ENCODE measurements at regions not wholly inside any gene's neighbourhood (a gene's known extent, or its start where the extent isn't known, plus 50 kb on each side); places are given as distances from the start of the nearest gene placed in this dataset.

DNA sequence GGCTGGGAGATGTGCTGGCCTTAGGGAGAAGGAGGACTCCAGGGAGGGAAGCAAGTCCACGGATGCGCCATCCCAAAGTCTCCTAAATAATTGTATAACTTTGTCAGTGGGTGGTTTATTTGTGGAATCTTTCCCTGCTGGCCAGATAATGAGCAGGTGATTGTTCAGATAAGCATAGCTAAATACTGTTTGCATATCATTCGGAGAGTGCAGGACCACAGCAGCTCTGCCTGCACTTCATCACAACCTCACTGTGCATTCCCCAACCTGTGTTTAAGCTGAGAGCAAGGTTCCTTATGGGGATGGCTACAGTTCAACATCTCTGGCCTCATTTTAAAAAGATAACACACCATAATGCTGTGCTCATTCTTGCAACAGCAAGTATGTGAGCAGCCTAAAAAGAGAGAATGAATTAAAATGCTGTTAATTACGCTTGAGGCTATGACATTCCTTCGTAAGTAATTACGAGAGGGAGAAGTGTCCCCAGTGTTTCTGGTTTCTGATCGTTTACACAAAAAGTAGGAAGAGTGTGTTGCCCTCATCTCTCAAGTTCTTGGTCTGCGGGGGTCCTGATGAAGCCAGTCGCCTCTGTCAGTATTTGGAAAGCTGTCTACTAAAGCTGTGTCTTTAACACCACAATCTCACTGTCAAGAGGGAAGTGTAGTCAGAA, 272.0 kb upstream of the RORA start:
- H3K27me3 ChIP-seq (ENCODE audit: insufficient read depth, low read length, poor library complexity), result no peaks in the 10 kb centered on the region
- no peaks in the 10 kb centered on the region for H4K20me1 ChIP-seq (ENCODE audit: insufficient read depth, low read length)
- H3K27ac ChIP-seq (ENCODE audit: low read length), result no peak overlapping the region
- H3K4me1 ChIP-seq (ENCODE audit: insufficient read depth, low read length), result no peaks in the 10 kb centered on the region
- no peak overlapping the region for H3K4me3 ChIP-seq (ENCODE audit: low read depth in 1 of 2, low read length in 2 of 2)
- H3K4me2 ChIP-seq (ENCODE audit: insufficient read depth, low read length), result no peak overlapping the region
- TF ChIP-seq, protein P1, sequence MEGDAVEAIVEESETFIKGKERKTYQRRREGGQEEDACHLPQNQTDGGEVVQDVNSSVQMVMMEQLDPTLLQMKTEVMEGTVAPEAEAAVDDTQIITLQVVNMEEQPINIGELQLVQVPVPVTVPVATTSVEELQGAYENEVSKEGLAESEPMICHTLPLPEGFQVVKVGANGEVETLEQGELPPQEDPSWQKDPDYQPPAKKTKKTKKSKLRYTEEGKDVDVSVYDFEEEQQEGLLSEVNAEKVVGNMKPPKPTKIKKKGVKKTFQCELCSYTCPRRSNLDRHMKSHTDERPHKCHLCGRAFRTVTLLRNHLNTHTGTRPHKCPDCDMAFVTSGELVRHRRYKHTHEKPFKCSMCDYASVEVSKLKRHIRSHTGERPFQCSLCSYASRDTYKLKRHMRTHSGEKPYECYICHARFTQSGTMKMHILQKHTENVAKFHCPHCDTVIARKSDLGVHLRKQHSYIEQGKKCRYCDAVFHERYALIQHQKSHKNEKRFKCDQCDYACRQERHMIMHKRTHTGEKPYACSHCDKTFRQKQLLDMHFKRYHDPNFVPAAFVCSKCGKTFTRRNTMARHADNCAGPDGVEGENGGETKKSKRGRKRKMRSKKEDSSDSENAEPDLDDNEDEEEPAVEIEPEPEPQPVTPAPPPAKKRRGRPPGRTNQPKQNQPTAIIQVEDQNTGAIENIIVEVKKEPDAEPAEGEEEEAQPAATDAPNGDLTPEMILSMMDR (IDR thresholded peaks at IDR 0.05; ENCODE audit: borderline replicate concordance, extremely low read depth, low read length, poor library complexity, severe bottlenecking), result no peak
- no peak for TF ChIP-seq EZH2 (IDR thresholded peaks at IDR 0.05; ENCODE audit: borderline replicate concordance, low read depth, low read length, severe bottlenecking)
- no peak overlapping the region for H2AFZ ChIP-seq (ENCODE audit: low read depth, low read length)
- no peak for DNase-seq
- no peaks in the 10 kb centered on the region for H3K36me3 ChIP-seq (ENCODE audit: insufficient read depth, low read length)
- no peak overlapping the region for H3K9ac ChIP-seq (ENCODE audit: low read depth, low read length)
- no peaks in the 10 kb centered on the region for H3K9me3 ChIP-seq (ENCODE audit: insufficient read depth, low read length, severe bottlenecking)
- no peaks in the 10 kb centered on the region for H3K79me2 ChIP-seq (ENCODE audit: insufficient read depth, low read length)
- ATAC-seq (ENCODE audit: insufficient read depth, low read depth), result no peak

DNA sequence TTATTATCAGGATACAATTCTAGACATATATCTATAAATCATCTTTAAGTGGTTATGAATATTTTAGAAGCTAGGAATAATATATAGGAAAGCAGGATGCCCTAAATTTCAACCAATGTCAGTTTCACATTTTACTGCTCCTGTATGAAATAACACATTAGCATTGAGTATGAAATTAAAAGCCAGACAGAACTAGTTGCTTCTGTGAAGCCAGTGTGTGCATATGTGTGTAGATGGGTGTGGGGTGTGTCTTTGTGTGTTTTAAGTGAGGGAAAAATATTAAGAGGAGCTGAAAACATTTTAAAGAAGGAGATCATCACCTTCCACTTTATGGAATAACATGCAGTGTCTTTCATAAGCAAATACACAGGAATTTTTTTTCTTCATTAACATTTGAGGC, 271.4 kb upstream of the RORA start:
- no peak overlapping the region for H3K27ac ChIP-seq (ENCODE audit: low read length)
- H3K4me1 ChIP-seq (ENCODE audit: insufficient read depth, low read length), result no peaks in the 10 kb centered on the region
- H4K20me1 ChIP-seq (ENCODE audit: insufficient read depth, low read length), result no peaks in the 10 kb centered on the region
- no peak overlapping the region for H3K9ac ChIP-seq (ENCODE audit: low read depth, low read length)
- no peak overlapping the region for H3K4me2 ChIP-seq (ENCODE audit: insufficient read depth, low read length)
- H2AFZ ChIP-seq (ENCODE audit: low read depth, low read length), result no peak overlapping the region
- no peak for ATAC-seq (ENCODE audit: insufficient read depth, low read depth)
- no peak for DNase-seq
- TF ChIP-seq EZH2 (IDR thresholded peaks at IDR 0.05; ENCODE audit: borderline replicate concordance, low read depth, low read length, severe bottlenecking), result no peak
- H3K27me3 ChIP-seq (ENCODE audit: insufficient read depth, low read length, poor library complexity), result no peaks in the 10 kb centered on the region
- H3K9me3 ChIP-seq (ENCODE audit: insufficient read depth, low read length, severe bottlenecking), result no peaks in the 10 kb centered on the region
- H3K36me3 ChIP-seq (ENCODE audit: insufficient read depth, low read length), result no peaks in the 10 kb centered on the region
- no peak overlapping the region for H3K4me3 ChIP-seq (ENCODE audit: low read depth in 1 of 2, low read length in 2 of 2)
- no peaks in the 10 kb centered on the region for H3K79me2 ChIP-seq (ENCODE audit: insufficient read depth, low read length)

DNA sequence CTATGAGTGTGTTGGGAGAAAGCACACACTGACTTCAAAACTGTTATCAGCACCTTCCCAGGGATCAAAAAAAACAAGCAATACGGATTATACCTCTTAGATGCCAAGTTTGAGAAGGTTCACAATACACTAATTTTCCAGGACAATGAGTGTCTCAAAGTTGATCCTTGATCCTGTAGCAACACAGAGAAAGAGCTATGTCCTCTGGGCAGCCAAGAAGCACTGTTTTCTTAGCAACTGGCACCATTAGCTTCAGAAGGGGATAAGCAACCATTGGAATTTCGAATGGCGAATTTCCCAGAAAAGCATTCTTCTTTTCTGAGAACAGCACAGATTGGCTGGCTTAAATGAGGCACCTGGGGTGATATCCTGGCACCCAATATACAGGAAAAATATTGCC, 270.3 kb upstream of the RORA start:
- no peak overlapping the region for H3K9ac ChIP-seq (ENCODE audit: low read depth, low read length)

DNA sequence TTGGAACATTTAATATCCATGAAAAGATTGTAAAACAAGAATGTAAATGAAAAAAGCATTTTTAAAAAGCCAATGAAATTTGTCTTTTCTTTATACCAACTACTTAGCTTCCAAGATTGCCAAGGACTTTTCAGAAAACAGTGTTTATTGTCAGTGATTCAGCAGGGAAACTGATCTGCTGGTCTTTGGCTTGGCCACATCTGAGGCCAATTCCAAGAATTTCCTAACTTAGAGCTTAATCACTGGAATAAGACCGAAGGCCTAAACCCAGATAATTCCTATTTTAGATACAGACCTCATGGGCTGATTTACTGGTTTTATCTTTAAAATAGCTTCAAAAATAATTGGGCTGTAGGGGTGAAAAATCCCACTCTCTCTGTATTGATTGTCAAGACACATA, 260.5 kb upstream of the RORA start:
- no peak for TF ChIP-seq EZH2 (IDR thresholded peaks at IDR 0.05; ENCODE audit: borderline replicate concordance, low read depth, low read length, severe bottlenecking)
- TF ChIP-seq, protein P1 (IDR thresholded peaks at IDR 0.05; ENCODE audit: borderline replicate concordance, extremely low read depth, low read length, poor library complexity, severe bottlenecking), result no peak
- H3K9ac ChIP-seq (ENCODE audit: low read depth, low read length), result no peak overlapping the region
- H2AFZ ChIP-seq (ENCODE audit: low read depth, low read length), result no peak overlapping the region
- no peak overlapping the region for H3K4me2 ChIP-seq (ENCODE audit: insufficient read depth, low read length)
- no peaks in the 10 kb centered on the region for H3K79me2 ChIP-seq (ENCODE audit: insufficient read depth, low read length)
- H4K20me1 ChIP-seq (ENCODE audit: insufficient read depth, low read length), result no peaks in the 10 kb centered on the region
- no peak overlapping the region for H3K4me3 ChIP-seq (ENCODE audit: low read depth in 1 of 2, low read length in 2 of 2)
- no peak overlapping the region for H3K27ac ChIP-seq (ENCODE audit: low read length)
- no peaks in the 10 kb centered on the region for H3K4me1 ChIP-seq (ENCODE audit: insufficient read depth, low read length)
- no peaks in the 10 kb centered on the region for H3K9me3 ChIP-seq (ENCODE audit: insufficient read depth, low read length, severe bottlenecking)
- ATAC-seq (ENCODE audit: insufficient read depth, low read depth) (no peak), DNase-seq (no peak)
- no peaks in the 10 kb centered on the region for H3K36me3 ChIP-seq (ENCODE audit: insufficient read depth, low read length)
- no peaks in the 10 kb centered on the region for H3K27me3 ChIP-seq (ENCODE audit: insufficient read depth, low read length, poor library complexity)

More for the DNA sequence above, 270.3 kb upstream of the RORA start:
- H3K27me3 ChIP-seq (ENCODE audit: insufficient read depth, low read length, poor library complexity), result no peaks in the 10 kb centered on the region
- no peaks in the 10 kb centered on the region for H3K36me3 ChIP-seq (ENCODE audit: insufficient read depth, low read length)
- no peaks in the 10 kb centered on the region for H3K4me1 ChIP-seq (ENCODE audit: insufficient read depth, low read length)
- no peak overlapping the region for H2AFZ ChIP-seq (ENCODE audit: low read depth, low read length)
- H3K4me2 ChIP-seq (ENCODE audit: insufficient read depth, low read length), result no peak overlapping the region
- no peaks in the 10 kb centered on the region for H3K9me3 ChIP-seq (ENCODE audit: insufficient read depth, low read length, severe bottlenecking)
- no peak for TF ChIP-seq EZH2 (IDR thresholded peaks at IDR 0.05; ENCODE audit: borderline replicate concordance, low read depth, low read length, severe bottlenecking)
- TF ChIP-seq, protein P1 (IDR thresholded peaks at IDR 0.05; ENCODE audit: borderline replicate concordance, extremely low read depth, low read length, poor library complexity, severe bottlenecking), result no peak
- no peak for DNase-seq
- no peaks in the 10 kb centered on the region for H4K20me1 ChIP-seq (ENCODE audit: insufficient read depth, low read length)
- H3K4me3 ChIP-seq (ENCODE audit: low read depth in 1 of 2, low read length in 2 of 2), result no peak overlapping the region
- no peak overlapping the region for H3K27ac ChIP-seq (ENCODE audit: low read length)
- no peak for ATAC-seq (ENCODE audit: insufficient read depth, low read depth)
- H3K79me2 ChIP-seq (ENCODE audit: insufficient read depth, low read length), result no peaks in the 10 kb centered on the region
